HCT116 (cell line): ENCODE measurements at regions not wholly inside any gene's neighbourhood (a gene's known extent, or its start where the extent isn't known, plus 50 kb on each side); places are given as distances from the start of the nearest gene placed in this dataset.

ENCODE experiments used
- ATAC-seq: fragments of 200-7000 bp; cut with Tn5 transposase; 2 replicates; pipeline ENCODE4 v1.9.1; 2020; ENCODE audit warnings: mild to moderate bottlenecking, moderate library complexity
- BruUV-seq: library from RNA; stranded (reverse); fragments of 400-500 nt; replicated peaks from 2 replicates; lab custom pipeline; 2021; lab: Mats Ljungman, UMichigan
- CTCF ChIA-PET: fragments of 300-600 bp; sonication (Branson Sonifier 250); formaldehyde crosslinking; loops from one replicate; lab custom pipeline; 2021; ENCODE audit warnings: antibody characterized with exemption; lab: Charles Lee
- POLR2A ChIA-PET: fragments of 300-600, 350-600 bp; sonication (Branson Sonifier 250); formaldehyde crosslinking; loops from one replicate; lab custom pipeline; 2021; ENCODE audit warnings: antibody characterized with exemption; lab: Charles Lee
- RAD21 ChIA-PET, 2 experiments: fragments of 300-600 bp; sonication (Branson Sonifier 250); formaldehyde crosslinking; loops; one replicate each; lab custom pipeline; 2023; ENCODE audit warnings: low total read pairs in 2 of 2; ENCODE audit not compliant: uncharacterized antibody in 2 of 2, unreplicated experiment in 2 of 2, low non-redundant PET in 1 of 2; lab: Charles Lee
- DNase-seq: peaks from one replicate; pipeline ENCODE4 v3.0.0-alpha.2; 2010; ENCODE audit warnings: low read depth, low spot score
- H2AFZ ChIP-seq: fragments of 200-600 bp; shearing (Covaris generic), sonication (generic); 2 replicates; pipeline ENCODE4 v1.6.1; 2017; ENCODE audit warnings: low read depth, mixed run types, mixed read lengths, antibody characterized with exemption, low read length; ENCODE audit not compliant: poor library complexity, severe bottlenecking
- H3K27ac ChIP-seq: 2 replicates; pipeline ENCODE4 v1.5.1; 2012; ENCODE audit warnings: low read depth, low read length
- H3K27me3 ChIP-seq: fragments of 200-600 bp; sonication (generic); 2 replicates; pipeline ENCODE4 v1.6.1; 2016; ENCODE audit warnings: mixed run types, low read length, mixed read lengths; ENCODE audit not compliant: insufficient read depth
- H3K36me3 ChIP-seq, 2 experiments: fragments of 200-500 bp in 1 of 2; fragments of 200-600 bp in 1 of 2; sonication (Bioruptor generic) in 1 of 2; sonication (generic) in 1 of 2; 2 replicates each; pipeline versions ENCODE4 v1.5.1 to v1.6.1; 2014 to 2016; ENCODE audit warnings: low read length in 2 of 2, inconsistent platforms in 1 of 2, mixed read lengths in 1 of 2, mixed run types in 1 of 2; ENCODE audit not compliant: insufficient read depth in 2 of 2, control insufficient read depth in 1 of 2
- H3K4me1 ChIP-seq, 2 experiments: fragments of 200-600 bp in 1 of 2; sonication (generic) in 1 of 2; 2 replicates each; pipeline versions ENCODE4 v1.5.1 to v1.6.1; 2012 to 2017; ENCODE audit warnings: low read length in 2 of 2, inconsistent platforms in 1 of 2, mild to moderate bottlenecking in 1 of 2, mixed read lengths in 1 of 2, mixed run types in 1 of 2, moderate library complexity in 1 of 2; ENCODE audit not compliant: insufficient read depth in 2 of 2, control insufficient read depth in 1 of 2
- H3K4me2 ChIP-seq: fragments of 200-600 bp; sonication (generic); 2 replicates; pipeline ENCODE4 v1.6.1; 2017; ENCODE audit warnings: mixed run types, low read length, mixed read lengths
- H3K4me3 ChIP-seq, 2 experiments: fragments of 200-600 bp in 1 of 2; sonication (generic) in 1 of 2; replicated peaks in 1 of 2; 2 replicates each; pipeline ENCODE4 v1.5.1; 2011 to 2016; ENCODE audit warnings: low read length in 2 of 2, control low read depth in 1 of 2, low read depth in 1 of 2, mild to moderate bottlenecking in 1 of 2, mixed read lengths in 1 of 2, mixed run types in 1 of 2
- H3K79me2 ChIP-seq: fragments of 200-600 bp; sonication (generic); 2 replicates; pipeline ENCODE4 v1.6.1; 2017; ENCODE audit warnings: mild to moderate bottlenecking, mixed run types, low read length, moderate library complexity, mixed read lengths; ENCODE audit not compliant: insufficient read depth
- H3K9ac ChIP-seq: fragments of 200-600 bp; sonication (generic); 2 replicates; pipeline ENCODE4 v1.6.1; 2016; ENCODE audit warnings: low read length, mixed read lengths
- H3K9me2 ChIP-seq: fragments of 200-600 bp; sonication (generic), shearing (Covaris generic); 2 replicates; pipeline ENCODE4 v1.6.1; 2017; ENCODE audit warnings: mixed run types, mild to moderate bottlenecking, moderate library complexity; ENCODE audit not compliant: insufficient read depth
- H3K9me3 ChIP-seq, 2 experiments: fragments of 200-500 bp in 1 of 2; fragments of 200-600 bp in 1 of 2; sonication (Bioruptor generic) in 1 of 2; sonication (generic) in 1 of 2; 2 replicates each; pipeline ENCODE4 v1.6.1; 2014 to 2017; ENCODE audit warnings: low read length in 2 of 2, mixed read lengths in 2 of 2, inconsistent platforms in 1 of 2, low read depth in 1 of 2, mild to moderate bottlenecking in 1 of 2, mixed run types in 1 of 2, moderate library complexity in 1 of 2; ENCODE audit not compliant: control insufficient read depth in 1 of 2, insufficient read depth in 1 of 2
- H4K20me1 ChIP-seq: fragments of 200-600 bp; sonication (generic), shearing (Covaris generic); 2 replicates; pipeline ENCODE4 v1.6.1; 2017; ENCODE audit warnings: mixed run types, mild to moderate bottlenecking, moderate library complexity; ENCODE audit not compliant: insufficient read depth
- ATF3 ChIP-seq: IDR thresholded peaks from 2 replicates; pipeline ENCODE4 v1.6.1; 2012
- CBX3 ChIP-seq: IDR thresholded peaks from 2 replicates; pipeline ENCODE4 v1.6.1; 2012; ENCODE audit warnings: low read depth
- EZH2 ChIP-seq: fragments of 200-600 bp; sonication (generic); IDR thresholded peaks from 2 replicates; pipeline ENCODE4 v1.6.1; 2017; ENCODE audit warnings: antibody characterized with exemption, mixed run types
- JUND ChIP-seq: IDR thresholded peaks from 2 replicates; pipeline ENCODE4 v1.6.1; 2012
- POLR2A ChIP-seq: IDR thresholded peaks from 2 replicates; pipeline ENCODE4 v1.7.0; 2011; ENCODE audit warnings: borderline replicate concordance; ENCODE audit not compliant: insufficient read depth, insufficient read length; ENCODE audit errors: extremely low read depth
- POLR2AphosphoS5 ChIP-seq: IDR thresholded peaks from 2 replicates; pipeline ENCODE4 v1.6.1; 2011; ENCODE audit warnings: mild to moderate bottlenecking, low read depth, low read length, moderate library complexity
- RAD21 ChIP-seq: IDR thresholded peaks from 2 replicates; pipeline ENCODE4 v1.6.1; 2012; ENCODE audit warnings: low read depth, mild to moderate bottlenecking
- REST ChIP-seq: IDR thresholded peaks from 2 replicates; pipeline ENCODE4 v1.6.1; 2012; ENCODE audit warnings: low read depth
- SIN3A ChIP-seq: IDR thresholded peaks from 2 replicates; pipeline ENCODE4 v1.6.1; 2012; ENCODE audit warnings: low read depth
- TCF7L2 ChIP-seq: IDR thresholded peaks from 2 replicates; pipeline ENCODE4 v1.7.0; 2011; ENCODE audit warnings: borderline replicate concordance, inconsistent platforms; ENCODE audit not compliant: insufficient read depth, insufficient read length; ENCODE audit errors: extremely low read depth
- YY1 ChIP-seq: IDR thresholded peaks from 2 replicates; pipeline ENCODE4 v1.6.1; 2011; ENCODE audit warnings: low read length, low read depth, moderate library complexity, mild to moderate bottlenecking; ENCODE audit not compliant: insufficient replicate concordance; ENCODE audit errors: extremely low read depth
- ZFX ChIP-seq: fragments of 450-650 bp; IDR thresholded peaks from 2 replicates; pipeline ENCODE4 v1.6.1; 2017
- ZNF274 ChIP-seq: fragments of 200-500 bp; sonication (Bioruptor generic); IDR thresholded peaks from 2 replicates; pipeline ENCODE4 v1.6.1; 2014; ENCODE audit warnings: mild to moderate bottlenecking, low read depth, low read length, inconsistent platforms
- intact Hi-C: fragments of 100-400 bp; cut with micrococcal nuclease; formaldehyde crosslinking; loops from 2 replicates; pipeline ENCODE4 v1.10.0; 2022
- TF ChIP-seq, protein P1 (sequence below): IDR thresholded peaks from 2 replicates; pipeline ENCODE4 v1.6.1; 2012

GRCh38 chr3:177646749-177647148, 449.5 kb upstream of the TBL1XR1 start:
- ATAC-seq = no peak
- H3K4me1 ChIP-seq = no peaks in the 10 kb centered on the region
- no peak overlapping the region for H3K27ac ChIP-seq
- TF ChIP-seq SIN3A = no peak
- no peak for TF ChIP-seq EZH2
- TF ChIP-seq REST = no peak
- TF ChIP-seq RAD21 = no peak
- no peak for TF ChIP-seq YY1
- TF ChIP-seq CBX3 = no peak
- TF ChIP-seq POLR2AphosphoS5 = no peak
- TF ChIP-seq, all 23 proteins: peak for 0
- no peaks in the 10 kb centered on the region for H3K27me3 ChIP-seq
- no peaks in the 10 kb centered on the region for H3K36me3 ChIP-seq
- no peak overlapping the region for H3K4me2 ChIP-seq
- RAD21 ChIA-PET = no interaction called here
- no peaks in the 10 kb centered on the region for H3K79me2 ChIP-seq
- intact Hi-C loops = no loop called here
- H3K4me3 ChIP-seq = no peak overlapping the region
- no peak overlapping the region for H2AFZ ChIP-seq
- DNase-seq = no peak
- POLR2A ChIA-PET = no interaction called here
- H4K20me1 ChIP-seq = no peaks in the 10 kb centered on the region
- no peak overlapping the region for H3K9ac ChIP-seq
- no peaks in the 10 kb centered on the region for H3K9me3 ChIP-seq
- no TSS peak for BruUV-seq
- CTCF ChIA-PET = no interaction called here
- no peaks in the 10 kb centered on the region for H3K9me2 ChIP-seq

GRCh38 chr3:177647341-177647740, 450.1 kb upstream of the TBL1XR1 start:
- DNase-seq = no peak
- Histone ChIP-seq H3K9me2 (no peaks in the 10 kb centered on the region), H3K27me3 (no peaks in the 10 kb centered on the region), H3K79me2 (no peaks in the 10 kb centered on the region), H3K4me3 (no peak overlapping the region), H3K27ac (no peak overlapping the region), H3K9ac (no peak overlapping the region), H3K9me3 (no peaks in the 10 kb centered on the region), H3K36me3 (no peaks in the 10 kb centered on the region), H3K4me1 (no peaks in the 10 kb centered on the region), H4K20me1 (no peaks in the 10 kb centered on the region), H3K4me2 (no peak overlapping the region), H2AFZ (no peak overlapping the region)
- no peak for ATAC-seq
- ChIA-PET CTCF (no interaction called here), RAD21 (no interaction called here), POLR2A (no interaction called here)
- TF ChIP-seq ZFX = no peak
- no peak for TF ChIP-seq YY1
- TF ChIP-seq, protein P1, sequence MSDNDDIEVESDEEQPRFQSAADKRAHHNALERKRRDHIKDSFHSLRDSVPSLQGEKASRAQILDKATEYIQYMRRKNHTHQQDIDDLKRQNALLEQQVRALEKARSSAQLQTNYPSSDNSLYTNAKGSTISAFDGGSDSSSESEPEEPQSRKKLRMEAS = no peak
- TF ChIP-seq JUND = no peak
- TF ChIP-seq SIN3A = no peak
- no peak for TF ChIP-seq POLR2A
- TF ChIP-seq ATF3 = no peak
- TF ChIP-seq EZH2 = no peak
- no peak for TF ChIP-seq TCF7L2
- no peak for TF ChIP-seq POLR2AphosphoS5
- no peak for TF ChIP-seq ZNF274
- no TSS peak for BruUV-seq
- intact Hi-C loops = no loop called here
